ENCODE measurements at regions not wholly inside any gene's neighbourhood (a gene's known extent, or its start where the extent isn't known, plus 50 kb on each side); places are given as distances from the start of the nearest gene placed in this dataset.

DNA sequence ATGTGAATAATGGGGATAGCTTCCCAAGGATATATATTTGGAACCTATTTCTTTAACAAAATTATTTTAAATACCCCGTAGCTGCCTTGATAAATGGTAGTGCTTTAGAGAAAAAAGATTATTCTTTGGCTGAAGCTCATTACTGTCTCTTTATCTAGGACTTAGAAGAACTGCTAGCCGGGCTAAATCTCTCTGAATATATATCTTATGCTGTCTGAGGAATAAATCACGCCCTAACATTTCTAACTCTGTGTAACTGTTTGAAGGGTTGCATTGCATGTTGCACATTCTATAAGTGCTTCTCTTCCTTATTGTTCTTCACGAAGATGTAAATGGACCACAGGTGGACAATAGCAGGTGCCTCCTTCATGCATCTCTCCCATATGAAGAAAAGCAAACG is 585.0 kb upstream of the ZP4 start:
- TF ChIP-seq, protein P1, sequence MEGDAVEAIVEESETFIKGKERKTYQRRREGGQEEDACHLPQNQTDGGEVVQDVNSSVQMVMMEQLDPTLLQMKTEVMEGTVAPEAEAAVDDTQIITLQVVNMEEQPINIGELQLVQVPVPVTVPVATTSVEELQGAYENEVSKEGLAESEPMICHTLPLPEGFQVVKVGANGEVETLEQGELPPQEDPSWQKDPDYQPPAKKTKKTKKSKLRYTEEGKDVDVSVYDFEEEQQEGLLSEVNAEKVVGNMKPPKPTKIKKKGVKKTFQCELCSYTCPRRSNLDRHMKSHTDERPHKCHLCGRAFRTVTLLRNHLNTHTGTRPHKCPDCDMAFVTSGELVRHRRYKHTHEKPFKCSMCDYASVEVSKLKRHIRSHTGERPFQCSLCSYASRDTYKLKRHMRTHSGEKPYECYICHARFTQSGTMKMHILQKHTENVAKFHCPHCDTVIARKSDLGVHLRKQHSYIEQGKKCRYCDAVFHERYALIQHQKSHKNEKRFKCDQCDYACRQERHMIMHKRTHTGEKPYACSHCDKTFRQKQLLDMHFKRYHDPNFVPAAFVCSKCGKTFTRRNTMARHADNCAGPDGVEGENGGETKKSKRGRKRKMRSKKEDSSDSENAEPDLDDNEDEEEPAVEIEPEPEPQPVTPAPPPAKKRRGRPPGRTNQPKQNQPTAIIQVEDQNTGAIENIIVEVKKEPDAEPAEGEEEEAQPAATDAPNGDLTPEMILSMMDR (IDR thresholded peaks at IDR 0.05), result no peak
- TF ChIP-seq POLR2A (IDR thresholded peaks at IDR 0.05), result no peak

Data from upper lobe of left lung (tissue), 4 donors.